ENCODE measurements at regions not wholly inside any gene's neighbourhood (a gene's known extent, or its start where the extent isn't known, plus 50 kb on each side); places are given as distances from the start of the nearest gene placed in this dataset.

GRCh38 chr3:117567382-117567781 lies 857.8 kb downstream of the TUSC7 start:
- H3K27ac ChIP-seq (ENCODE audit: low read depth, low read length) = no peak overlapping the region
- H3K36me3 ChIP-seq (ENCODE audit: control insufficient read depth in 1 of 2, insufficient read depth in 2 of 2, low read length in 2 of 2) = no peaks in the 10 kb centered on the region
- no peaks in the 10 kb centered on the region for H3K27me3 ChIP-seq (ENCODE audit: control insufficient read depth in 1 of 2, insufficient read depth in 2 of 2, low read length in 2 of 2)
- H3K4me3 ChIP-seq (ENCODE audit: low read depth in 1 of 2, low read length in 2 of 2) = no peak overlapping the region
- H3K4me1 ChIP-seq (ENCODE audit: control insufficient read depth in 1 of 2, insufficient read depth in 2 of 2, low read length in 2 of 2) = no peaks in the 10 kb centered on the region
- H3K9ac ChIP-seq (ENCODE audit: low read depth in 1 of 2, low read length in 2 of 2) = no peak overlapping the region
- H3K9me3 ChIP-seq (ENCODE audit: control insufficient read depth in 1 of 2, low read length in 2 of 2) = no peaks in the 10 kb centered on the region

DNA sequence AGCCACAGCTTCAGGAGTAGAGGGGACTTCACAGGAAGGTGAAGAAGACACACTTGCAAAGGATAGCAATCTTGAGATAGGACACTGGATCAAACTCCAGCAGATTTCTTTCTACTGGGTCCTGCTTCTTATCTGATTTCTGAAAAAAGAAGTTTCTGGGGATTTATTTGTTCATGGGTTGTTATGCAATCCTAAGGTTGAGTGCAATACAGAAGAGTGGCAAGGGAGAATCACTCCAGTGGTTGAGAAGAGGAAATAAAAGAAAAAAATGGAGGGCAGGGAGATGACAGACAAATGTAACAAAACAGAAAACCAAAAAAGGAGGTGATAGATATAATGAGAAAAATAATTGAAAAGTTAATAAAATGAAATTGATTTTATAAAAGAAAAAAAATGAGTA lies 858.3 kb downstream of the TUSC7 start:
- no peaks in the 10 kb centered on the region for H3K4me1 ChIP-seq (ENCODE audit: control insufficient read depth in 1 of 2, insufficient read depth in 2 of 2, low read length in 2 of 2)
- no peaks in the 10 kb centered on the region for H3K9me3 ChIP-seq (ENCODE audit: control insufficient read depth in 1 of 2, low read length in 2 of 2)
- H3K9ac ChIP-seq (ENCODE audit: low read depth in 1 of 2, low read length in 2 of 2) = no peak overlapping the region
- no peak overlapping the region for H3K27ac ChIP-seq (ENCODE audit: low read depth, low read length)
- no peak overlapping the region for H3K4me3 ChIP-seq (ENCODE audit: low read depth in 1 of 2, low read length in 2 of 2)
- no peaks in the 10 kb centered on the region for H3K27me3 ChIP-seq (ENCODE audit: control insufficient read depth in 1 of 2, insufficient read depth in 2 of 2, low read length in 2 of 2)
- H3K36me3 ChIP-seq (ENCODE audit: control insufficient read depth in 1 of 2, insufficient read depth in 2 of 2, low read length in 2 of 2) = no peaks in the 10 kb centered on the region

DNA sequence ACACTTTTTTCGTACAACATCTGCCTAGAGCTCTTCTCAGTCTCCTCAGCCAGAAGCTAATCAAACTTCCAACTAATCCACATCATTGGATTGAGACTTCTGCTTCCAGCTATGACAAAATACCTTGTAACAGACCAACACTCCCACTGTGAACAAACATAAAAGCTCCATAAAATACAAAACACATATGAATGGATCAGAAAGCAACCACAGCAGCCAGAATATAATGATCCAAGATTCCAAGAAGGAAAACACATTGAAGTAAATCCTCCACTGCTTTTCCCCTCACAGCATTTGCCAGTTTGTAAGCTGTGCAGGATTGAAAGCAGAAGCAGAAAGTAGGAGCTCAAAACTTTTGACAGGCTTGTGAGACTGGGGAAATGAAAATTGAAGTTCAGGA lies 863.2 kb downstream of the TUSC7 start:
- H3K36me3 ChIP-seq (ENCODE audit: control insufficient read depth in 1 of 2, insufficient read depth in 2 of 2, low read length in 2 of 2) = no peaks in the 10 kb centered on the region
- H3K9ac ChIP-seq (ENCODE audit: low read depth in 1 of 2, low read length in 2 of 2) = no peak overlapping the region
- no peaks in the 10 kb centered on the region for H3K27me3 ChIP-seq (ENCODE audit: control insufficient read depth in 1 of 2, insufficient read depth in 2 of 2, low read length in 2 of 2)
- no peaks in the 10 kb centered on the region for H3K9me3 ChIP-seq (ENCODE audit: control insufficient read depth in 1 of 2, low read length in 2 of 2)
- H3K27ac ChIP-seq (ENCODE audit: low read depth, low read length) = no peak overlapping the region
- H3K4me3 ChIP-seq (ENCODE audit: low read depth in 1 of 2, low read length in 2 of 2) = no peak overlapping the region
- H3K4me1 ChIP-seq (ENCODE audit: control insufficient read depth in 1 of 2, insufficient read depth in 2 of 2, low read length in 2 of 2) = no peaks in the 10 kb centered on the region

DNA sequence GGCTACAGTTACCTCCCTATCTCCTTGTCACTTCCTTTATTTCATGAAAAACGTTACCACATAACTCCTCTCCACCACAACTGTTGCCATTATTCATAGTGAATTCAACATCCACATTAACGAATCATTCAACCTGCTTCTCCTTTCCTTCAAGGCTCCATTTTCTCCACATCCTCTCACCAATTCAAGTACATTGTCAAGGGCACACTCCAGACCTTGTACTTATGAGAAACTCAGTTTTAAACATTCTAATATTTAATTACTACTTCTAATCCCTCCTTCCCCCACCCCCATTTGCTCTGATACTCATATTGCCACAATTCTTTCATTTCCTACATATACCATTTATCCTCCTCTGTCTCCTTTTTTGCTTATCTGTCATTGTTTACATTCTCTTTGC lies 871.2 kb downstream of the TUSC7 start:
- Histone ChIP-seq H3K27ac (ENCODE audit: low read depth, low read length) (no peak overlapping the region), H3K4me3 (ENCODE audit: low read depth in 1 of 2, low read length in 2 of 2) (no peak overlapping the region), H3K9me3 (ENCODE audit: control insufficient read depth in 1 of 2, low read length in 2 of 2) (no peaks in the 10 kb centered on the region), H3K9ac (ENCODE audit: low read depth in 1 of 2, low read length in 2 of 2) (no peak overlapping the region), H3K27me3 (ENCODE audit: control insufficient read depth in 1 of 2, insufficient read depth in 2 of 2, low read length in 2 of 2) (no peaks in the 10 kb centered on the region), H3K4me1 (ENCODE audit: control insufficient read depth in 1 of 2, insufficient read depth in 2 of 2, low read length in 2 of 2) (no peaks in the 10 kb centered on the region), H3K36me3 (ENCODE audit: control insufficient read depth in 1 of 2, insufficient read depth in 2 of 2, low read length in 2 of 2) (no peaks in the 10 kb centered on the region)

DNA sequence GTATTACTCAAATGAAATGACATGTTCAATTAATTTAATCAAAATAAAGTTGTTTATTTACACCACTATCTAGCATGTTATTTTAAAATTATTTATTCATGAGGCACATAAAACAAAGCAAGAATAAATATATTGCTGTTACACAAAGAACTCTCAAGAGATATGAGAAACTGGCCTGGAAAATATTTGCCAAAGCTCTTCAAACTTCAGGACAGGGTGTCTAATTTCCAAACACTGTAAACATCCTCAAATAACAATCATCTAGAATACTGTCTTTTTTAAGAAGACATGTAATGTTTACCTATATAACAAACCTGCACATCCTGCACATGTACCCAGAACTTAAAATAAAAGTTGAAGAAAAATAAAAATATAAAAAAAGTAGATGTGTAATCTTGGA lies 876.6 kb downstream of the TUSC7 start:
- H3K27ac ChIP-seq (ENCODE audit: low read depth, low read length) = no peak overlapping the region
- no peaks in the 10 kb centered on the region for H3K4me1 ChIP-seq (ENCODE audit: control insufficient read depth in 1 of 2, insufficient read depth in 2 of 2, low read length in 2 of 2)
- no peak overlapping the region for H3K9ac ChIP-seq (ENCODE audit: low read depth in 1 of 2, low read length in 2 of 2)
- no peaks in the 10 kb centered on the region for H3K36me3 ChIP-seq (ENCODE audit: control insufficient read depth in 1 of 2, insufficient read depth in 2 of 2, low read length in 2 of 2)
- no peaks in the 10 kb centered on the region for H3K9me3 ChIP-seq (ENCODE audit: control insufficient read depth in 1 of 2, low read length in 2 of 2)
- no peaks in the 10 kb centered on the region for H3K27me3 ChIP-seq (ENCODE audit: control insufficient read depth in 1 of 2, insufficient read depth in 2 of 2, low read length in 2 of 2)
- H3K4me3 ChIP-seq (ENCODE audit: low read depth in 1 of 2, low read length in 2 of 2) = no peak overlapping the region

- no peak overlapping the region for H3K4me3 ChIP-seq (ENCODE audit: low read depth in 1 of 2, low read length in 2 of 2)
- no peak overlapping the region for H3K9ac ChIP-seq (ENCODE audit: low read depth in 1 of 2, low read length in 2 of 2)
These were observed 877.8 kb downstream of the TUSC7 start for GRCh38 chr3:117587416-117587815.

GRCh38 chr3:117589454-117589853 lies 879.9 kb downstream of the TUSC7 start:
- no peaks in the 10 kb centered on the region for H3K36me3 ChIP-seq (ENCODE audit: control insufficient read depth in 1 of 2, insufficient read depth in 2 of 2, low read length in 2 of 2)
- no peaks in the 10 kb centered on the region for H3K27me3 ChIP-seq (ENCODE audit: control insufficient read depth in 1 of 2, insufficient read depth in 2 of 2, low read length in 2 of 2)
- H3K4me3 ChIP-seq (ENCODE audit: low read depth in 1 of 2, low read length in 2 of 2) = no peak overlapping the region
- no peaks in the 10 kb centered on the region for H3K9me3 ChIP-seq (ENCODE audit: control insufficient read depth in 1 of 2, low read length in 2 of 2)
- H3K4me1 ChIP-seq (ENCODE audit: control insufficient read depth in 1 of 2, insufficient read depth in 2 of 2, low read length in 2 of 2) = no peaks in the 10 kb centered on the region
- no peak overlapping the region for H3K27ac ChIP-seq (ENCODE audit: low read depth, low read length)
- no peak overlapping the region for H3K9ac ChIP-seq (ENCODE audit: low read depth in 1 of 2, low read length in 2 of 2)

More at GRCh38 chr3:117587416-117587815, 877.8 kb downstream of the TUSC7 start:
- Histone ChIP-seq H3K27ac (ENCODE audit: low read depth, low read length) (no peak overlapping the region), H3K4me1 (ENCODE audit: control insufficient read depth in 1 of 2, insufficient read depth in 2 of 2, low read length in 2 of 2) (no peaks in the 10 kb centered on the region), H3K27me3 (ENCODE audit: control insufficient read depth in 1 of 2, insufficient read depth in 2 of 2, low read length in 2 of 2) (no peaks in the 10 kb centered on the region), H3K36me3 (ENCODE audit: control insufficient read depth in 1 of 2, insufficient read depth in 2 of 2, low read length in 2 of 2) (no peaks in the 10 kb centered on the region), H3K9me3 (ENCODE audit: control insufficient read depth in 1 of 2, low read length in 2 of 2) (no peaks in the 10 kb centered on the region)

GRCh38 chr3:117595615-117596014 lies 886.0 kb downstream of the TUSC7 start:
- no peak overlapping the region for H3K27ac ChIP-seq (ENCODE audit: low read depth, low read length)
- H3K4me3 ChIP-seq (ENCODE audit: low read depth in 1 of 2, low read length in 2 of 2) = no peak overlapping the region
- no peaks in the 10 kb centered on the region for H3K4me1 ChIP-seq (ENCODE audit: control insufficient read depth in 1 of 2, insufficient read depth in 2 of 2, low read length in 2 of 2)
- H3K9me3 ChIP-seq (ENCODE audit: control insufficient read depth in 1 of 2, low read length in 2 of 2) = no peaks in the 10 kb centered on the region
- no peaks in the 10 kb centered on the region for H3K36me3 ChIP-seq (ENCODE audit: control insufficient read depth in 1 of 2, insufficient read depth in 2 of 2, low read length in 2 of 2)
- no peak overlapping the region for H3K9ac ChIP-seq (ENCODE audit: low read depth in 1 of 2, low read length in 2 of 2)
- no peaks in the 10 kb centered on the region for H3K27me3 ChIP-seq (ENCODE audit: control insufficient read depth in 1 of 2, insufficient read depth in 2 of 2, low read length in 2 of 2)

DNA sequence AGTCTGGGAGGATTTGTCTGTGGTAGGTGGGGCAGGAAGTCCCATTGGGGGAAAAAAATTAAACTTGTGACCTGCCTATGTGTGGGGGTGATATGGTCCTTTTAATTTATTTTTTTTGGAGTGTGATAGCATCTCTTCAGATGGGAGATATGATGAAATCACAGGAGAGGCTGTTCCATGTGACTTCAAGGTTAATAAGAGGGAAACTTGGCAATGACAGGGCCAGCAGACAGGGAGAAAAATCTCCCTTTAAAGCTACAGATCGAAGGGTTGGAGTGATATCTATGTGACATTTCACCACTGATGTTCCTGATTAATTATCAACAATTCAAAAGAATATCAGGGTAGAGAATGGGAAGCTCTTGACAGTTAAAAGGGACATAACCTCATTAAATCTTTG lies 886.9 kb downstream of the TUSC7 start:
- no peaks in the 10 kb centered on the region for H3K4me1 ChIP-seq (ENCODE audit: control insufficient read depth in 1 of 2, insufficient read depth in 2 of 2, low read length in 2 of 2)
- H3K9me3 ChIP-seq (ENCODE audit: control insufficient read depth in 1 of 2, low read length in 2 of 2) = no peaks in the 10 kb centered on the region
- H3K4me3 ChIP-seq (ENCODE audit: low read depth in 1 of 2, low read length in 2 of 2) = no peak overlapping the region
- H3K27me3 ChIP-seq (ENCODE audit: control insufficient read depth in 1 of 2, insufficient read depth in 2 of 2, low read length in 2 of 2) = no peaks in the 10 kb centered on the region
- H3K27ac ChIP-seq (ENCODE audit: low read depth, low read length) = no peak overlapping the region
- no peak overlapping the region for H3K9ac ChIP-seq (ENCODE audit: low read depth in 1 of 2, low read length in 2 of 2)
- no peaks in the 10 kb centered on the region for H3K36me3 ChIP-seq (ENCODE audit: control insufficient read depth in 1 of 2, insufficient read depth in 2 of 2, low read length in 2 of 2)

- H3K4me1 ChIP-seq (ENCODE audit: control insufficient read depth in 1 of 2, insufficient read depth in 2 of 2, low read length in 2 of 2) = no peaks in the 10 kb centered on the region
- H3K27me3 ChIP-seq (ENCODE audit: control insufficient read depth in 1 of 2, insufficient read depth in 2 of 2, low read length in 2 of 2) = no peaks in the 10 kb centered on the region
- H3K9ac ChIP-seq (ENCODE audit: low read depth in 1 of 2, low read length in 2 of 2) = no peak overlapping the region
- H3K36me3 ChIP-seq (ENCODE audit: control insufficient read depth in 1 of 2, insufficient read depth in 2 of 2, low read length in 2 of 2) = no peaks in the 10 kb centered on the region
- no peaks in the 10 kb centered on the region for H3K9me3 ChIP-seq (ENCODE audit: control insufficient read depth in 1 of 2, low read length in 2 of 2)
- no peak overlapping the region for H3K4me3 ChIP-seq (ENCODE audit: low read depth in 1 of 2, low read length in 2 of 2)
- no peak overlapping the region for H3K27ac ChIP-seq (ENCODE audit: low read depth, low read length)
These were observed 888.3 kb downstream of the TUSC7 start for GRCh38 chr3:117597865-117598264.

GRCh38 chr3:117600112-117600511 lies 890.5 kb downstream of the TUSC7 start:
- no peak overlapping the region for H3K27ac ChIP-seq (ENCODE audit: low read depth, low read length)
- H3K9me3 ChIP-seq (ENCODE audit: control insufficient read depth in 1 of 2, low read length in 2 of 2) = no peaks in the 10 kb centered on the region
- no peak overlapping the region for H3K4me3 ChIP-seq (ENCODE audit: low read depth in 1 of 2, low read length in 2 of 2)
- H3K27me3 ChIP-seq (ENCODE audit: control insufficient read depth in 1 of 2, insufficient read depth in 2 of 2, low read length in 2 of 2) = no peaks in the 10 kb centered on the region
- no peaks in the 10 kb centered on the region for H3K4me1 ChIP-seq (ENCODE audit: control insufficient read depth in 1 of 2, insufficient read depth in 2 of 2, low read length in 2 of 2)
- H3K9ac ChIP-seq (ENCODE audit: low read depth in 1 of 2, low read length in 2 of 2) = no peak overlapping the region
- no peaks in the 10 kb centered on the region for H3K36me3 ChIP-seq (ENCODE audit: control insufficient read depth in 1 of 2, insufficient read depth in 2 of 2, low read length in 2 of 2)
